ENCODE measurements at regions not wholly inside any gene's neighbourhood (a gene's known extent, or its start where the extent isn't known, plus 50 kb on each side); places are given as distances from the start of the nearest gene placed in this dataset.
"Not testable (repeated sequence)": the region's sequence is repeated elsewhere in the genome, so short reads cannot be mapped to it uniquely, and the experiment has no call there.

DNA sequence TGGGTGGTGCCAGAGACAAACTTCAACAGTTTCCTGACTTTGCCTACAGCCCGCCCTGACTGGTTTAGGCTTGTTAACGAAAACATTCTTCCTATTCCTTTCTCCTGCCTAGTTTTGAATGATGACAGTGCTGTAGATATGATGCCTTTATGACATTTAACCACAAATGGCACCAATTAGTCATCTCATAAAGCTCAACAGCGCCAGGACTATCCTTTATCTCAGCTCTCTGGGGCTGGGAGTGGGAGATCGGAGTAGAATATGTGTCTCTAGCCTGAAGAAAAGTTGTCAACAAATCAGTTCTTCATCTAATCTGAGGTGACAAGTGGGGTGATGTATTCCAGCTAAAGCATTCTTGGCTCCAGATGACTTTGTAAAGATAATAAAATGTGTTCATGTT is 64.6 kb upstream of the SH3RF1 start:
- TF ChIP-seq, protein P1, sequence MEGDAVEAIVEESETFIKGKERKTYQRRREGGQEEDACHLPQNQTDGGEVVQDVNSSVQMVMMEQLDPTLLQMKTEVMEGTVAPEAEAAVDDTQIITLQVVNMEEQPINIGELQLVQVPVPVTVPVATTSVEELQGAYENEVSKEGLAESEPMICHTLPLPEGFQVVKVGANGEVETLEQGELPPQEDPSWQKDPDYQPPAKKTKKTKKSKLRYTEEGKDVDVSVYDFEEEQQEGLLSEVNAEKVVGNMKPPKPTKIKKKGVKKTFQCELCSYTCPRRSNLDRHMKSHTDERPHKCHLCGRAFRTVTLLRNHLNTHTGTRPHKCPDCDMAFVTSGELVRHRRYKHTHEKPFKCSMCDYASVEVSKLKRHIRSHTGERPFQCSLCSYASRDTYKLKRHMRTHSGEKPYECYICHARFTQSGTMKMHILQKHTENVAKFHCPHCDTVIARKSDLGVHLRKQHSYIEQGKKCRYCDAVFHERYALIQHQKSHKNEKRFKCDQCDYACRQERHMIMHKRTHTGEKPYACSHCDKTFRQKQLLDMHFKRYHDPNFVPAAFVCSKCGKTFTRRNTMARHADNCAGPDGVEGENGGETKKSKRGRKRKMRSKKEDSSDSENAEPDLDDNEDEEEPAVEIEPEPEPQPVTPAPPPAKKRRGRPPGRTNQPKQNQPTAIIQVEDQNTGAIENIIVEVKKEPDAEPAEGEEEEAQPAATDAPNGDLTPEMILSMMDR (IDR thresholded peaks at IDR 0.05; ENCODE audit: low read depth, low read length): no peak
- DNase-seq (ENCODE audit: low read depth, low spot score): no peak
- in situ Hi-C loops (cut with HindIII; ENCODE audit: low sequenced_read_pairs): no loop called here
- H3K4me3 ChIP-seq (ENCODE audit: low read depth, low read length): no peak overlapping the region

- no peak for DNase-seq (ENCODE audit: low read depth, low spot score)
- no peak overlapping the region for H3K4me3 ChIP-seq (ENCODE audit: low read depth, low read length)
- TF ChIP-seq, protein P1 (IDR thresholded peaks at IDR 0.05; ENCODE audit: low read depth, low read length): no peak
- in situ Hi-C loops (cut with HindIII; ENCODE audit: low sequenced_read_pairs): no loop called here
Measured at GRCh38 chr4:169334335-169334734, 63.6 kb upstream of the SH3RF1 start.

- TF ChIP-seq, protein P1 (IDR thresholded peaks at IDR 0.05; ENCODE audit: low read depth, low read length): no peak
- in situ Hi-C loops (cut with HindIII; ENCODE audit: low sequenced_read_pairs): no loop called here
- no peak overlapping the region for H3K4me3 ChIP-seq (ENCODE audit: low read depth, low read length)
- DNase-seq (ENCODE audit: low read depth, low spot score): no peak
Measured at GRCh38 chr4:169333265-169333664, 62.5 kb upstream of the SH3RF1 start.

DNA sequence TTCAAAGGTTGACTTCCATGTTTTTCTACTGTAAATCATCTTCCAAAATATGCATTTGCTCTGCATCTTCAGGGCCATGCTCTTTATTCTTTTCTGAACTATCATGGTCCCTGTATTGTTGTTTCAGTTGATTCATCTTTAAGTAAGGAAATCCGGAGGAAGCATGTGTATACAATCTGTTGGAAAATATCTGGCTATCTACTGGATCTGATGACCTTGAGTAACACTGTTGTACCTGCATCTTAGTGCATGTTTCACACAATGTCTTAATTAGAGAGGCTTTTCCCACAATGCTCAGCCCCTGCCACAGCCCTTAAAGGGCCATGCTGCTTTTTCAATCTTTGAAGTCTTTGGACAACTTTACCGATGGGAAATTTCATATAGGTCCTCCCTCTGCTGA is 61.8 kb upstream of the SH3RF1 start:
- DNase-seq (ENCODE audit: low read depth, low spot score): no peak
- TF ChIP-seq, protein P1 (IDR thresholded peaks at IDR 0.05; ENCODE audit: low read depth, low read length): no peak
- in situ Hi-C loops (cut with HindIII; ENCODE audit: low sequenced_read_pairs): no loop called here
- H3K4me3 ChIP-seq (ENCODE audit: low read depth, low read length): no peak overlapping the region

DNA sequence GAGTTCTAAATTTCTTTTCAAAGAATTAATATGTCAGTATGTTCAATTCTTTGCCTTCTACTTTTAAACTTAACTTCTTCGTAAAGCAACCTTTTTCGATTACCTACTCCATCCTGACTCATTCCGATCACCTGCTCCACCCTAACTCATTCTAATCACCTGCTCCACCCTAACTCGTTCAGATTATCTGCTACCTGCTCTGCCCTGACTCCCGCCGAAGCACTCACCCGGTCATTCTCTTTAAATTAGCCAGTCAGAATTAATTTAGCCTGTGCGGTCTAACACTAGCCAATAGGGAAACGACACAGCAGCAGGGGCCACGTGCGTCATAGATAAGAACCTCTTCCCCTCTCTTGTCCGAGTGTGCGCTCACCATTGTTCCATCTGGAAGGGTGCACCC is 60.1 kb upstream of the SH3RF1 start:
- no peak overlapping the region for H3K4me3 ChIP-seq (ENCODE audit: low read depth, low read length)
- in situ Hi-C loops (cut with HindIII; ENCODE audit: low sequenced_read_pairs): no loop called here
- TF ChIP-seq, protein P1 (IDR thresholded peaks at IDR 0.05; ENCODE audit: low read depth, low read length): no peak
- DNase-seq (ENCODE audit: low read depth, low spot score): no peak

- no peak overlapping the region for H3K4me3 ChIP-seq (ENCODE audit: low read depth, low read length)
- TF ChIP-seq, protein P1 (IDR thresholded peaks at IDR 0.05; ENCODE audit: low read depth, low read length): no peak
- in situ Hi-C loops (cut with HindIII; ENCODE audit: low sequenced_read_pairs): no loop called here
- DNase-seq (ENCODE audit: low read depth, low spot score): no peak
Measured at GRCh38 chr4:169330095-169330494, 59.3 kb upstream of the SH3RF1 start.

- no peak for DNase-seq (ENCODE audit: low read depth, low spot score)
- TF ChIP-seq, protein P1 (IDR thresholded peaks at IDR 0.05; ENCODE audit: low read depth, low read length): no peak
- in situ Hi-C loops (cut with HindIII; ENCODE audit: low sequenced_read_pairs): no loop called here
- H3K4me3 ChIP-seq (ENCODE audit: low read depth, low read length): no peak overlapping the region
Measured at GRCh38 chr4:169327951-169328350, 57.2 kb upstream of the SH3RF1 start.

DNA sequence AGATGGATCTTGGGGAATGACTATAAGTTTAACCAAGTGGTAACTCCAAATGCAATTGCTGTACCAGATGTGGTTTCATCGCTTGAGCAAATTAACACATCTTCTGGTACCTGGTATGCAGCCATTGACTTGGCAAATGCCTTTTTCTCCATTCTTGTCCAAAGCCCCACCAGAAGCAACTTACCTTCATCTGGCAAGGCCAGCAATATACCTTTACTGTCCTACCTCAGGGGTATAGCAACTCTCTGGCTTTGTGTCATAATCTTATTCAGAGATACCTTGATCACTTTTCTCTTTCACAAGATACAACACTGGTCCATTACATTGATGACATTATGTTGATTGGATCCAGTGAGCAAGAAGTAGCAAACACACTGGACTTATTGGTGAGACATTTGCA is 53.2 kb upstream of the SH3RF1 start:
- DNase-seq (ENCODE audit: low read depth, low spot score); in situ Hi-C loops (cut with HindIII; ENCODE audit: low sequenced_read_pairs); H3K4me3 ChIP-seq (ENCODE audit: low read depth, low read length): not testable (repeated sequence)

DNA sequence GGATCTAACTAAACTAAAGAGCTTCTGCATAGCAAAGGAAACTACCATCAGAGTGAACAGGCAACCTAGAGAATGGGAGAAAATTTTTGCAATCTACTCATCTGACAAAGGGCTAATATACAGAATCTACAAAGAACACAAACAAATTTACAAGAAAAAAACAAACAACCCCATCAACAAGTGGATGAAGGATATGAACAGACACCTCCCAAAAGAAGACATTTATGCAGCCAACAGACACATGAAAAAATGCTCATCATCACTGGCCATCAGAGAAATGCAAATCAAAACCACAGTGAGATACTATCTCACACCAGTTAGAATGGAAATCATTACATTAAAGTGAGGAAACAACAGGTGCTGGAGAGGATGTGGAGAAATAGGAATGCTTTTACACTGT is 52.1 kb upstream of the SH3RF1 start:
- H3K4me3 ChIP-seq (ENCODE audit: low read depth, low read length); in situ Hi-C loops (cut with HindIII; ENCODE audit: low sequenced_read_pairs); DNase-seq (ENCODE audit: low read depth, low spot score): not testable (repeated sequence)
